Glutamatergic neuron (in vitro differentiated cells): ENCODE measurements at regions not wholly inside any gene's neighbourhood (a gene's known extent, or its start where the extent isn't known, plus 50 kb on each side); places are given as distances from the start of the nearest gene placed in this dataset.

Experiments
- DNase-seq: peaks from one replicate; pipeline ENCODE4 v3.0.0; 2022
- H3K27ac Mint-ChIP-seq: one replicate; pipeline ENCODE4 v1.8.0; 2020; ENCODE audit warnings: mild to moderate bottlenecking, mixed read lengths, inconsistent platforms; ENCODE audit not compliant: unreplicated experiment
- H3K27me3 Mint-ChIP-seq: one replicate; pipeline ENCODE4 v1.8.0; 2020; ENCODE audit warnings: mild to moderate bottlenecking, moderate library complexity, mixed read lengths, inconsistent platforms; ENCODE audit not compliant: unreplicated experiment
- H3K36me3 Mint-ChIP-seq: one replicate; pipeline ENCODE4 v1.8.0; 2020; ENCODE audit warnings: mild to moderate bottlenecking, mixed read lengths, inconsistent platforms; ENCODE audit not compliant: unreplicated experiment
- H3K4me1 Mint-ChIP-seq: one replicate; pipeline ENCODE4 v1.8.0; 2020; ENCODE audit warnings: mild to moderate bottlenecking, low read depth, mixed read lengths, inconsistent platforms; ENCODE audit not compliant: unreplicated experiment
- H3K4me3 Mint-ChIP-seq: one replicate; pipeline ENCODE4 v1.8.0; 2020; ENCODE audit warnings: mild to moderate bottlenecking, mixed read lengths, inconsistent platforms; ENCODE audit not compliant: unreplicated experiment
- H3K9me3 Mint-ChIP-seq: one replicate; pipeline ENCODE4 v1.8.0; 2020; ENCODE audit warnings: mild to moderate bottlenecking, moderate library complexity, mixed read lengths, inconsistent platforms; ENCODE audit not compliant: unreplicated experiment
- TF ChIP-seq, protein P1 (sequence below): fragments of 200-600 bp; sonication (generic); IDR thresholded peaks from one replicate; pipeline ENCODE4 v1.5.0; 2021; ENCODE audit not compliant: partially characterized antibody, unreplicated experiment

DNA sequence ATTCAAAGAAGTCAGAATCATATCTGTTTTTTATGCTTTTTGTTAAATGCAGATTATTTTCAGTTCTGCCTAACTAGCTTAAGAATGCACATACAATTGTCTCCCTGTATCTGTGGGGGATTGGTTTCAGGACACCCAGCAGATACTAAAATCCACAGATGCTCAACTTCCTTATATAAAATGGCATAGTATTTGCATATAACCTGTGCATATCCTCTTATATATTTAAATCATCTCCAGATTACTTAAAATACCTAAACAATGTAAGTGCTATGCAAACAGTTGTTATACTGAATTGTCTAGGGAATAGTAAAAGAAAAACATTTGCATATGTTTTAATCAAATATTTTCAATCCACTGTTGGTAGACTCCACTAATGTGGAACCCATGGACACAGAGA is 279.4 kb downstream of the TMA16 start:
- TF ChIP-seq, protein P1, sequence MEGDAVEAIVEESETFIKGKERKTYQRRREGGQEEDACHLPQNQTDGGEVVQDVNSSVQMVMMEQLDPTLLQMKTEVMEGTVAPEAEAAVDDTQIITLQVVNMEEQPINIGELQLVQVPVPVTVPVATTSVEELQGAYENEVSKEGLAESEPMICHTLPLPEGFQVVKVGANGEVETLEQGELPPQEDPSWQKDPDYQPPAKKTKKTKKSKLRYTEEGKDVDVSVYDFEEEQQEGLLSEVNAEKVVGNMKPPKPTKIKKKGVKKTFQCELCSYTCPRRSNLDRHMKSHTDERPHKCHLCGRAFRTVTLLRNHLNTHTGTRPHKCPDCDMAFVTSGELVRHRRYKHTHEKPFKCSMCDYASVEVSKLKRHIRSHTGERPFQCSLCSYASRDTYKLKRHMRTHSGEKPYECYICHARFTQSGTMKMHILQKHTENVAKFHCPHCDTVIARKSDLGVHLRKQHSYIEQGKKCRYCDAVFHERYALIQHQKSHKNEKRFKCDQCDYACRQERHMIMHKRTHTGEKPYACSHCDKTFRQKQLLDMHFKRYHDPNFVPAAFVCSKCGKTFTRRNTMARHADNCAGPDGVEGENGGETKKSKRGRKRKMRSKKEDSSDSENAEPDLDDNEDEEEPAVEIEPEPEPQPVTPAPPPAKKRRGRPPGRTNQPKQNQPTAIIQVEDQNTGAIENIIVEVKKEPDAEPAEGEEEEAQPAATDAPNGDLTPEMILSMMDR = no peak
- H3K4me3 Mint-ChIP-seq = no peak overlapping the region
- H3K36me3 Mint-ChIP-seq = no peaks in the 10 kb centered on the region
- H3K4me1 Mint-ChIP-seq = peaks cover 10% of the 10 kb centered on the region
- DNase-seq = no peak
- no peaks in the 10 kb centered on the region for H3K27me3 Mint-ChIP-seq
- no peaks in the 10 kb centered on the region for H3K9me3 Mint-ChIP-seq
- H3K27ac Mint-ChIP-seq = no peak overlapping the region

DNA sequence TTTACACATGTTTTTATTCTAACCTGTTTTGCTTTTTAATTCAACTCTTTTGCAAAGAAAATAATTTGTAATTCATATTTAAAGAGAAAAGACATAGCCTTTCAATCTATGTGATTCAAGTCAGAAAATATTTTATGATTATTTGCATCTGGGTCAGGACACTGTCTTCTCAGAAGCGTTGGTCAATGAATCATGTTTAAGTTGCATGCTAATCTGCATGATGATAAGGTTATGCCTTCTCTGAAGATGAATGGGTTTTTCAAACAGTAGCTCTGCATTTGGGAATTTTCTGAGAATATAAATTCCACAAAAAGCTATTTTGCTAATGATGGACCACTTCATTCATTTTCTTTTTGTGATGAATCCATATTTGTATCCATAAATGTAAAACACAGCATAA is 282.5 kb downstream of the TMA16 start:
- Mint-ChIP-seq H3K4me3 (no peak overlapping the region), H3K27ac (no peak overlapping the region), H3K27me3 (no peaks in the 10 kb centered on the region), H3K36me3 (no peaks in the 10 kb centered on the region), H3K4me1 (peaks cover 6% of the 10 kb centered on the region), H3K9me3 (no peaks in the 10 kb centered on the region)
- no peak for DNase-seq
- TF ChIP-seq, protein P1 = no peak

DNA sequence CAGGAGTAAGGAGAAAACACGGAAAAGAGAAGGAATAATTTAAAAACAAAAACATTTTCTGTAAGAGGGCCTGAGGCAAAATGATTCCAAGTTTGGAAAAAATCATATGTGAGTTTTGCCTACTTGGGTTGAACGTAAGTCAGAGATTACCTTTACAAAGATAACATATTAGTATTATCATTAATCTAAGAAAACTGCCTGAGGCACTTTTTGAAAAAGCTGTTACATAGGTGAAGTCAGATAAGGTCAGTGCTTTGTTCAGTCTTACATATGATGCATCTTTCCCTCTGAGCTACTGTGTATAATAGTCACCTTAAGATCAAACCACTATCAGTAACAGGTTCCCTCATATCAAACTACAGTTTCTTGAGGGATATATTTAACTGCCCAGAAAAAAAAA is 287.2 kb downstream of the TMA16 start:
- Mint-ChIP-seq H3K27me3 (no peaks in the 10 kb centered on the region), H3K4me1 (no peaks in the 10 kb centered on the region), H3K4me3 (no peak overlapping the region), H3K27ac (no peak overlapping the region), H3K9me3 (no peaks in the 10 kb centered on the region), H3K36me3 (no peaks in the 10 kb centered on the region)
- TF ChIP-seq, protein P1 = no peak
- no peak for DNase-seq

DNA sequence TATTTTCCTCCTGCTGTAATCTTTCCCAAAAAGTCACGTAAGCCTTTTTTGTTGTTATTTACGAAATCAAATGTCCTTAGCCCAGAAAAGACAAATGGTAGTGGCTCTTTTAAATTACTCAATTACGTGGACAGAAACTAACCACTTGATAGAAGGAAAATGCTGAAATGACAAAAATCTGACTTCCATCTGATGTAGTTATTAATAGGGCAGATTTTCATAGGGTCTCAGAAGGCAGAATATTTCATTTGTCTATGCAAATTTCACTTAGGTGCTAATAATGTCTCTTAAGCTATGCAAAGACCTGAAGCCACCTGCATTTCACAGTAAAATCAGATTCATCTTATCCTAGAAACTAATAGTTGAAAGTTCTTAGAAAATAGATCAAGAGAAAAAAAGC is 295.7 kb downstream of the TMA16 start:
- Mint-ChIP-seq H3K36me3 (no peaks in the 10 kb centered on the region), H3K9me3 (no peaks in the 10 kb centered on the region), H3K4me3 (no peak overlapping the region), H3K27ac (no peak overlapping the region), H3K4me1 (no peaks in the 10 kb centered on the region), H3K27me3 (no peaks in the 10 kb centered on the region)
- TF ChIP-seq, protein P1 = no peak
- no peak for DNase-seq

DNA sequence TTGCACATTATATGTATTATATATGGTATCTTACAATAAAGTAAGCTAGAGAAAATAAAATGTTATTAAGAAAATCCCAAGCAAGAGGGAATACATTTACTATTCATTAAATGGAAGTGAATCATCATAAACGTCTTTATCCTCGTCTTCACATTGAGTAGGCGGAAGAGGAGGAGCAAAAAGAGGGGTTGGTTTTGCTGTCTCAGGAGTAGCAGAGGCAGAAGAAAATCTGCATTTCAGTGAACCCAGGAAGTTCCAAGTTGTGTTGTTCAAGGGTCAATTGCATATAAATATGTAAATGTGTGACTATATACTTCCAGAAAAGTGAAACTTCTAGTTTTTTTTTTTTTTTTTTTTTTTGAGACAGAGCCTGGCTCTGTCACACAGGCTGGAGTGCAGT is 301.4 kb downstream of the TMA16 start:
- Mint-ChIP-seq H3K4me1 (no peaks in the 10 kb centered on the region), H3K9me3 (no peaks in the 10 kb centered on the region), H3K27ac (no peak overlapping the region), H3K36me3 (no peaks in the 10 kb centered on the region), H3K27me3 (no peaks in the 10 kb centered on the region), H3K4me3 (no peak overlapping the region)
- DNase-seq = no peak
- TF ChIP-seq, protein P1 = no peak
